ENCODE measurements at regions not wholly inside any gene's neighbourhood (a gene's known extent, or its start where the extent isn't known, plus 50 kb on each side); places are given as distances from the start of the nearest gene placed in this dataset.
"Not testable (repeated sequence)": the region's sequence is repeated elsewhere in the genome, so short reads cannot be mapped to it uniquely, and the experiment has no call there.

DNA sequence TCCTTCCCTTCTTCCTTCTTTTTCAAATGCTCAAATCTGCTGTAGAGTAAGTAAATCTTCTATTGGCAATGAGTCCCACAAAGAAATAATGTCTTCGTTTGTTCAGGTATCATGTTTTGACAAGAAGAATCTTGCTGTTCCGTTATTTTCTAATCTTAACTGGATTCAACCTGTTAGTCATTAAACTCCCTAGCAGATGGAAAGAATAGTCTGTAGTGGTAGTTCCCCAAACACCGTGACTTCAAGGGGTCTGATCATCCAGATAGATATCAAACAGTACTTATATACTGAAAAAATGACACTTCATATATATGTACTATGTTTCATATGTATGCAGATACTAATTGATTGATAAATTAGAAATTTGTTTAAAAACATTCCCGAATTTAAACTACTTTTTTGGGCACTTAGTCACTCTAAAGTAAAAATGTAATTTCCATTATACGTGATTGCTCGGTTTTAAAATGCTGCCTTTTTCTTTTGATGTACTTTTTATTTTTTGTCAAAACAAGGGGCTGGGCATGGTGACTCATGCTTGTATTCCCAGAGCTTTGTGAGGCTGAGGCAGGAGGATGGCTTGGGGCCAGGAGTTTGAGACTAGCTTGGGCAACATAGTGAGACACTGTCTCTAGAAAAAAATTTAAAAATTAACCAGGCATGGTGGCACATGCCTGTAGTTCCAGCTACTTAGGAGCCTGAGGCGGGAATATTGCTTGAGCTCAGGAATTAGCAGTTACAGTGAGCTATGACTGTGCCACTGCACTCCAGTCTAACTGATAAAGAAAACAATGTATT lies 335.7 kb upstream of the SNX7 start:
- no peak for DNase-seq

DNA sequence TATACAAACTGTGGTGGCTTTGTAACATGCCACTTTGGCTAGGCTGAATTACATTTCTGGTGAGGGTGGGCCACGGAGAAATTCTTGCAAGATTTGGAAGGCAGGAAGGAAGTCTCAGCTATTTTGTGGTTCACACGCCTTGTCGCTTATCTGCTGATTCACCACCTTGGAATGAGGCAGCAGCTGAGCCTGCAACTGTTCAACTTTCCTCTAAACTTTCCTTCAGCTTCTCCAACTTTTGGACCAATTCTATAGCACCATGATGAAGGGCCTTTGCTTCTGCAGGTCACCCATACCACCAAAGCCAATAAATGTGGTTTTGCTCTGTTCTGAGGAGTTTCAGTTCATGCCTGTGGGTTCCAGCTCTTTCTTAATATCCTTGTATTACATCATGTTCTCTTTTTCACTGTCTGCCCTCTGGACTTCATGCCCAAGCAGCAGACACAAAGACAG lies 337.6 kb upstream of the SNX7 start:
- no peak for DNase-seq

DNA sequence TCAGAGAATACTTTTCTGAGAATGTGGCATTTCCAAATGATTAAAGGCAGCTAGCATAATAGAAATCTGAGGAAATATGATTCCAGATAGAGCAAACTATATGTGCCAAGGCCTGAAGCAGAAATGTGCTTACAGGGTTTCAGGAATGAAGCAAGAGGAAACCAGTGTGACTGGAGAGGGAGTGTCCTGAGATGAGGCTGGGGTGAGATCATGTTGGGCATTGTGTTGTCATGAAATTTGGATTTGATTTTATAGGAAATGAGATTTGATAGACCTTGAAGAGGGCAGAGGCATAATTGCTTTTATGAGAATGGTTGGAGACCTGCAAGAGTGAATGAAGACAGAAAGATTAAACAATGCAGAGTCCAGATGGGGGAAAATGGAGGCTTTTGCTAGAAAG lies 338.1 kb upstream of the SNX7 start:
- DNase-seq, result no peak

- no peak for DNase-seq
Observed at GRCh38 chr1:98322966-98323365, 338.6 kb upstream of the SNX7 start.

GRCh38 chr1:98322086-98322485 lies 339.4 kb upstream of the SNX7 start:
- DNase-seq, result no peak

- no peak for DNase-seq
Observed at GRCh38 chr1:98321191-98321590, 340.3 kb upstream of the SNX7 start.

GRCh38 chr1:98316286-98316905 lies 345.1 kb upstream of the SNX7 start:
- no peak for DNase-seq

- no peak for DNase-seq
Observed at GRCh38 chr1:98315309-98315708, 346.2 kb upstream of the SNX7 start.

- DNase-seq, result no peak
Observed at GRCh38 chr1:98314601-98315000, 346.9 kb upstream of the SNX7 start.

DNA sequence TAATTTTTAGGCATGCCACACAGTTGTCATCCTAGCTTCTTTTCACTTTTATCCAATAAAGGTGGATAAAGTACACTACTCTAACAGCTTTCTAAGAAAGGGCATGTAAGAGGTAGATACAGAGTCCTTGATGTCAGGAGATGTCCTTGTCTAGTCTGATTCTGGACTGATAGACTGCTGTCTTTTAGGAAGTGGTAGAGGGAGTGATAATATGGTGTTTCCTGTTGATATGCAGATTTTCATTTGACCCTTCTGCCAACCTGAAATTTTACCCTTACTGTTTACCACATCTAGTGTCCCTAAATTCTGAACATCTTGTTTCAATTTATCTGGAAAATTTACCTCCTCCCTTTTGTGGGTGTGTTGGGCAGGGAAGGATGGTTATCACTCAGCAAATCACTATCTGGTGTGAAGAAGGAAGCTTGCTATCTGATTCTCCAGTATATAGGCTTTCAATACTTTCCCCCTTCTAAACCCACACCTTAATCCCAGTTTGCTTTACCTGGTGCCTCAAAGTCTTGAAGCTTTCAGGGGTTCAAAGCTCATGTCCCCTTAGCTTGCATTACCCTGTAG lies 354.9 kb upstream of the SNX7 start:
- no peak for DNase-seq

- no peak for DNase-seq
Observed at GRCh38 chr1:98305362-98305761, 356.2 kb upstream of the SNX7 start.

DNA sequence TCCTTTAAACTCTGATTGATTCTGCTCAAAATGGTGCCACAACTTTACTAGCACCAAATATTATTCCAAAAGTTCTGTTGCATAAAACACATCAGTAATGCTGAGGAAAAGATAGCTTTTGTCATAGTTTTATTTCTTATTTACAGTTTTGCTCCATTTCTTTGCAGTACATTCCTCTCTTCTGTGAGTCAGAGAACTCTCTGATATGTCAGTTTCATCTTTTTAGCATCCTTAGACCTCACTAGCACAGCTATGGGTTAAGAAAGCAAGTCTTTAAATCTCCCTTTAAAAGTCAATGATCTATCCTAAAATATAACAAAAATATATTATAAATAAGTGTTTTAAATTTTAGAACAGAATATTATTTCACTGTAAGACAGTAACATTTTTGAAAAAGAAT lies 356.6 kb upstream of the SNX7 start:
- no peak for DNase-seq

DNA sequence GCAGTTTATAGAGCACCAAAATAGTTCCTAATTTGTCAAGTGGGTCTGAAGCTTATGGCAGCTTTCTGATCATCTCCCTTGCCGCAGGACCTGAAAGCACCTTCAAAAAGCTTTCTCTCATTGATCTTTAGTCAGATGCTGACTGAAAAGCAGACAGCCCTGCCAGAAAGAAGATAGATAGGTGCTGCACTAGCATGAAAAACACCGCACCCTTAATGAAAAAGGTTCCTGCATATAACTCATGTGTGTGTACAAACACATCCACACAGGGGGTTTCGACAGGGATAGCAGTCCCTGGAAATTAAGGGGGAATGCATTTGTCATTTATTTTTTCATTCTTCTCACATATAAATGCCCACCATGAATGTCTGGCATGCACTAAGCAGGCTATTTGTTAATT lies 361.7 kb upstream of the SNX7 start:
- DNase-seq, result no peak

DNA sequence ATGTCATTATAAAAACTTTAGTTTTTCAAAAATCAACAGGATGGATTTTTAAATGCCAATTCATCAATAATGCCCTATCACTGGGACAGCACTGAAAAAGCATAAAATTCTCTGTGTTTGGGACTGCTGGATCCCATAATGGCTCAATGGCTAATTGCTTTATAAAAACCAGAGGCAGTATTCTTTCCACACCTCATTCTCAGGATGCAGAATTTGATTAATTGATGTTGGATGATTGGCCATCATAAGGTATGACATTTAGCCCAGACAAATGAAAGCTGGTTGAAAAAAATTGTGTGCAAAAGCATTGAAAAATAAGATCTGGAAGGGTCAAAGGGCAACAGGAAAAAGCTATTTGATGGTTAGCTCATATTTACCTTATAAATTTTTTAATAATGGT lies 362.2 kb upstream of the SNX7 start:
- no peak for DNase-seq

GRCh38 chr1:98298319-98298718 lies 363.2 kb upstream of the SNX7 start:
- DNase-seq, result no peak

GRCh38 chr1:98296681-98297080 lies 364.8 kb upstream of the SNX7 start:
- DNase-seq, result no peak

DNA sequence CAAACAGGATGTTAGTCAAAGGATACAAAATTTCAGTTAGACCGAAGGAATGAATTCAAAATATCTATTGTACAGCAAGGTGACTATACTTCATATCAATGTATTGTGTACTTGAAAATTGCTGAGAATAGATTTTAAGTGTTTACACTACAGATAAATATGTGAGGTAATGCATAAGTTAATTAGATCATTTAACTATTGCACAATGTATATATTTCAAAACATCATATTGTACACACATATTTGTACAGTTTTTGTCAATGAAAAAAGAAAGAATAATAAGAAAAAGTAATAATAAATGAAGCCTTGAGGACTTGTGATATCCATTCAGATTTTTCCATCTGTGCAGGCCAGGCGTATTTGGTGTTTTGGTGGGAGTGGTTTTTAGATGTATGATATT lies 367.4 kb upstream of the SNX7 start:
- DNase-seq, result no peak

- no peak for DNase-seq
Observed at GRCh38 chr1:98292994-98293393, 368.5 kb upstream of the SNX7 start.

GRCh38 chr1:98289311-98289710 lies 368.5 kb upstream of the DPYD start:
- DNase-seq, result no peak

GRCh38 chr1:98288494-98288893 lies 367.7 kb upstream of the DPYD start:
- no peak for DNase-seq

- no peak for DNase-seq
Observed at GRCh38 chr1:98287626-98288025, 366.8 kb upstream of the DPYD start.

GRCh38 chr1:98286656-98287055 lies 365.8 kb upstream of the DPYD start:
- DNase-seq, result no peak

DNA sequence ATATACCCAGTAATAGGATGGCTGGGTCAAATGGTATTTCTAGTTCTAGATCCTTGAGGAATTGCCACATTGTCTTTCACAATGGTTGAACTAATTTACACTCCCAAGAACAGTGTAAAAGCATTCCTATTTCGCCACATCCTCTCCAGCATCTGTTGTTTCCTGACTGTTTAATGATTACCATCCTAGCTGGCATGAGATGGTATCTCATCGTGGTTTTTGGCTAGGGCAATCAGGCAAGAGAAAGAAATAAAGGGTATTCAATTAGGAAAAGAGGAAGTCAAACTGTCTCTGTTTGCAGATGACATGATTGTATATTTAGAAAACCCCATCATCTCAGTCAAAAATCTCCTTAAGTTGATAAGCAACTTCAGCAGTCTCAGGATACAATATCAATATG lies 364.5 kb upstream of the DPYD start:
- DNase-seq, result not testable (repeated sequence)

- no peak for DNase-seq
Observed at GRCh38 chr1:98280049-98280448, 359.2 kb upstream of the DPYD start.

All from activated naive CD4-positive, alpha-beta T cell treated with Interleukin-2 at 50 U/mL for 16 hours (primary cell).